Esophagus muscularis mucosa (tissue), 4 donors: ENCODE measurements at regions not wholly inside any gene's neighbourhood (a gene's known extent, or its start where the extent isn't known, plus 50 kb on each side); places are given as distances from the start of the nearest gene placed in this dataset.
"Not testable (repeated sequence)": the region's sequence is repeated elsewhere in the genome, so short reads cannot be mapped to it uniquely, and the experiment has no call there.

Source experiments
- DNase-seq: peaks from one replicate; pipeline ENCODE4 v3.0.0-alpha.2; 2017; ENCODE audit errors: extremely low spot score
- H3K27ac ChIP-seq, 4 donors: fragments of 200-600 bp; sonication (generic); replicated peaks in 1 of 4; 1 replicate in 3 of 4; 2 replicates in 1 of 4; pipeline ENCODE4 v1.5.1; 2016 to 2019; ENCODE audit warnings: mild to moderate bottlenecking in 1 of 4
- H3K27me3 ChIP-seq, 4 donors: fragments of 200-600 bp; sonication (generic); one replicate each; pipeline versions ENCODE4 v1.5.1 to v1.6.0; 2016 to 2019
- H3K36me3 ChIP-seq, 4 donors: fragments of 200-600 bp; sonication (generic); one replicate each; pipeline ENCODE4 v1.5.1; 2016 to 2019
- H3K4me1 ChIP-seq, 4 donors: fragments of 200-600 bp; sonication (generic); one replicate each; pipeline ENCODE4 v1.5.1; 2016 to 2019
- H3K4me3 ChIP-seq, 4 donors: fragments of 200-600 bp; sonication (generic); 1 replicate in 2 of 4; 2 replicates in 2 of 4; pipeline ENCODE4 v1.5.1; 2016 to 2019; ENCODE audit warnings: mild to moderate bottlenecking in 4 of 4, moderate library complexity in 1 of 4
- H3K9me3 ChIP-seq, 4 donors: fragments of 200-600 bp; sonication (generic); 1 replicate in 3 of 4; 2 replicates in 1 of 4; pipeline ENCODE4 v1.5.1; 2016 to 2019
- CTCF ChIP-seq, 3 experiments: fragments of 200-600 bp in 2 of 3; fragments of 450-650 bp in 1 of 3; sonication (generic) in 2 of 3; IDR thresholded peaks; one replicate each; pipeline ENCODE4 v1.5.1; 2017 to 2019; ENCODE audit warnings: antibody characterized with exemption in 3 of 3, mild to moderate bottlenecking in 2 of 3, moderate library complexity in 1 of 3
- EP300 ChIP-seq: sonication (generic); formaldehyde crosslinking; IDR thresholded peaks from one replicate; pipeline ENCODE4 v1.6.1; 2017; ENCODE audit warnings: antibody characterized with exemption
- POLR2A ChIP-seq: fragments of 450-650 bp; IDR thresholded peaks from one replicate; pipeline ENCODE4 v1.6.1; 2017; ENCODE audit warnings: antibody characterized with exemption, moderate library complexity, mild to moderate bottlenecking, low read depth
- POLR2AphosphoS5 ChIP-seq, 2 donors: sonication (generic); formaldehyde crosslinking; IDR thresholded peaks; one replicate each; pipeline ENCODE4 v1.6.1; 2017; ENCODE audit warnings: antibody characterized with exemption in 2 of 2
- WGBS: methylation state at CpG from one replicate; pipeline ENCODE4 v1.1.5; 2018; 5-methylcytosine and 5-hydroxymethylcytosine counted together
- intact Hi-C: fragments of 100-400 bp; cut with DNase I; formaldehyde crosslinking; loops from one replicate; pipeline ENCODE4 v1.15.1; 2023

- H3K4me3 ChIP-seq = no peak overlapping the region
- H3K4me1 ChIP-seq = no peaks in the 10 kb centered on the region
- H3K27me3 ChIP-seq = no peaks in the 10 kb centered on the region
- DNase-seq = no peak
- no peak for TF ChIP-seq EP300
- TF ChIP-seq POLR2AphosphoS5 (IDR thresholded peaks at IDR 0.05) = no peak
- TF ChIP-seq CTCF (IDR thresholded peaks at IDR 0.05) = no peak
- no peak for TF ChIP-seq POLR2A
- no peaks in the 10 kb centered on the region for H3K9me3 ChIP-seq
- no peaks in the 10 kb centered on the region for H3K36me3 ChIP-seq
- WGBS = 100% methylated on average over 6 of the region's 6 CpGs
- intact Hi-C loops = no loop called here
- no peak overlapping the region for H3K27ac ChIP-seq
These were observed 660.7 kb downstream of the EFNA5 start for GRCh38 chr5:107010060-107010459.

- no peak overlapping the region for H3K4me3 ChIP-seq
- 74% methylated on average over 1 of the region's 1 CpG for WGBS
- no peaks in the 10 kb centered on the region for H3K9me3 ChIP-seq
- intact Hi-C loops = no loop called here
- no peaks in the 10 kb centered on the region for H3K4me1 ChIP-seq
- H3K27ac ChIP-seq = no peak overlapping the region
- DNase-seq = no peak
- H3K36me3 ChIP-seq = no peaks in the 10 kb centered on the region
- no peaks in the 10 kb centered on the region for H3K27me3 ChIP-seq
- TF ChIP-seq EP300 (no peak), CTCF (IDR thresholded peaks at IDR 0.05) (no peak), POLR2AphosphoS5 (IDR thresholded peaks at IDR 0.05) (no peak), POLR2A (no peak)
These were observed 665.1 kb downstream of the EFNA5 start for GRCh38 chr5:107005653-107006052.

- H3K36me3 ChIP-seq = no peaks in the 10 kb centered on the region
- intact Hi-C loops = no loop called here
- H3K27ac ChIP-seq = no peak overlapping the region
- no peaks in the 10 kb centered on the region for H3K27me3 ChIP-seq
- TF ChIP-seq CTCF (IDR thresholded peaks at IDR 0.05) = no peak
- TF ChIP-seq POLR2AphosphoS5 (IDR thresholded peaks at IDR 0.05) = no peak
- no peak for TF ChIP-seq EP300
- TF ChIP-seq POLR2A = no peak
- H3K4me1 ChIP-seq = no peaks in the 10 kb centered on the region
- DNase-seq = no peak
- H3K4me3 ChIP-seq = no peak overlapping the region
- H3K9me3 ChIP-seq = no peaks in the 10 kb centered on the region
- 87% methylated on average over 4 of the region's 4 CpGs for WGBS
These were observed 665.6 kb downstream of the EFNA5 start for GRCh38 chr5:107005161-107005560.

GRCh38 chr5:107002115-107002514 is 668.6 kb downstream of the EFNA5 start:
- no peak for TF ChIP-seq POLR2AphosphoS5 (IDR thresholded peaks at IDR 0.05)
- Histone ChIP-seq H3K36me3 (no peaks in the 10 kb centered on the region), H3K27me3 (no peaks in the 10 kb centered on the region), H3K4me1 (no peaks in the 10 kb centered on the region), H3K9me3 (no peaks in the 10 kb centered on the region), H3K27ac (no peak overlapping the region), H3K4me3 (no peak overlapping the region)
- no peak for DNase-seq
- intact Hi-C loops = no loop called here

- intact Hi-C loops, H3K4me1 ChIP-seq, H3K9me3 ChIP-seq, H3K27me3 ChIP-seq, H3K36me3 ChIP-seq, DNase-seq, H3K27ac ChIP-seq, H3K4me3 ChIP-seq: not testable (repeated sequence)
- 81% methylated on average over 3 of the region's 6 CpGs for WGBS
These were observed 671.2 kb downstream of the EFNA5 start for GRCh38 chr5:106999506-106999905.

- no peaks in the 10 kb centered on the region for H3K4me1 ChIP-seq
- H3K27ac ChIP-seq = no peak overlapping the region
- intact Hi-C loops = no loop called here
- H3K27me3 ChIP-seq = no peaks in the 10 kb centered on the region
- WGBS = 77% methylated on average over 2 of the region's 2 CpGs
- no peak for TF ChIP-seq CTCF (IDR thresholded peaks at IDR 0.05)
- TF ChIP-seq POLR2A = no peak
- TF ChIP-seq EP300 = no peak
- TF ChIP-seq POLR2AphosphoS5 (IDR thresholded peaks at IDR 0.05) = no peak
- no peak overlapping the region for H3K4me3 ChIP-seq
- no peaks in the 10 kb centered on the region for H3K36me3 ChIP-seq
- H3K9me3 ChIP-seq = no peaks in the 10 kb centered on the region
- DNase-seq = no peak
These were observed 684.7 kb downstream of the EFNA5 start for GRCh38 chr5:106986006-106986405.
